ENCODE measurements at regions not wholly inside any gene's neighbourhood (a gene's known extent, or its start where the extent isn't known, plus 50 kb on each side); places are given as distances from the start of the nearest gene placed in this dataset.
"Not testable (repeated sequence)": the region's sequence is repeated elsewhere in the genome, so short reads cannot be mapped to it uniquely, and the experiment has no call there.

DNA sequence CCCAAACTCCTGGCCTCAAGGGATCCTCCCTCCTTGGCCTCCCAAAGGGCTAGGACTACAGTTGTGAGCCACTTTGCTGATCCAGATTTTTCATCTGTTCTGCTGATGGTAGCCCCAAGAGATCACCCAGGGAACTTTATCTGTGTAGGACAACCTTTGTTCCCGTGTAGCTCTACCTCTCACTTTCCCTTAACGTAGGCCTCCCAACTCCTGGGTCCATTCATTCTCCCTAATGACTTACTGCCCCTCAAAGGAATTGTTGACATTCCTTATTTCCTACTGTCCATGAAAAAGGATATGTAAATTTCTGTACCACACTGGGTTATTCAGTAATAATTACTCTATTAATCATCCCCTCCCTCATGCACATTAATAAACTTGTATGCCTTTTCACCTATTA lies 51.0 kb upstream of the PHF24 start:
- no peak for DNase-seq

DNA sequence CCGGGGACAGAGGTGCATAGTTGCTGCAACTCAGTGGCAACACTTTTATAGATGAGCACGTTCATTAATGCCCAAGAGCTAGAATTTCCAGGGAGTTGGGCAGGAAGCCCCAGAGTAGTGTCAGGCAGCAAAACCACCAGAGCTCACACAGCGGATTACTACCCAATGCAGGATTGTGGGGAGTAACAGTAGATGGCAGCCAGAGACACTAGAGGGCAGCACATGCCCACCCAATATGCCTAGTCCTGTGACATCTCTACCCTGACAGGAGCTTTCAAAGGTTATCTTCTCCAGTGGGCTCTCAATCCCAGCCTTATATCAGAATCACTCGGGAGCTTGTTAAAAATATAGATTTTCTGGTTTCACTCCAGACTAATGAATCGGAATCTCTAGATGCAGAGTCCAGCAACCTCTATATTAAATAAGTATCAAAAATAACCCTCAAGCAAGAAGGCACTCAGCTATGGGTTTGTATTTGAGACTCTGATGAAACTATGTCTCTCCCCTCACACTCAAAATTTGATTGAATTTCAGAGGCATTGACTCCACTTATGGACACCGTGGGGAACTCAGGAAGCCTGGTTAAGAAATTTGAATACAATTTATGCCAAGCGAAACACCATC lies 58.4 kb upstream of the PHF24 start:
- peak in 1 of 2 experiments; percentile 38 for DNase-seq

DNA sequence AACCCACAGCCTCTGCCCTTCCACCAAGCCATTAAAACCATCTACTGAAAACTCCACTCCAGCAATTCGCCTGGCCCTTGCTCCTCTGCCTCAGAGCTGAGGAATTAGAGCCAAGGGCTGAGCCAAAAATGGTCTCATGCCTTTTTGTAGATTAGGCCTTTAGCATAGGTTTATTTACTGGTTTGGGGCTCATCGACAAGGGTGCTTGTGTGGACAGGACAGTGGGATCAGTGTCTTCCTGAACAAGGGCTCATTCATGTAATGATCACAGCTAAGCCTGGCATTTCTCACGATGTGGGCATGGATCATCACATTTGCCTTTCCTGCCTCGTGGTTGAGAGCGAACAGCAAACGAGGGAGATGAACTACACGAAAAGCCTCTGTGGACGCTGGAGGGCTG lies 59.2 kb upstream of the PHF24 start:
- no peak for DNase-seq

DNA sequence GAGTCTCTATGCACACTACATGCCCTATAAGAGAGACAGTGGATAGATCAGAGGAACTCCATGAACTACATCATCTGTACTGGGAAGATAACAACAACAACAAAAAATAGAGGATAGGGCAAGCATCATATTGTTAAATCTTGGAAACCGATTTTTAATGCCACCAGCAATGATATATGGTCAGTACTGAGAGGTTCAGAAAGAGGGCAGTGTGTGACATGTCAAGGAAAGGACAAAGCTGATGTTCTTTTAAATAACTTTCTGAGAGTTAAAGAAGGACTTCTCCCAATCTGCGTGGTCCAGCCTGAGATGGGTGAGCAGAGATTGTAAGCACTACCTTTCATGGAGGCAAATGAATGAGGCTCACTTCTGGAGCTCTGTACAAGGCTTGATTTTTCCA lies 62.0 kb upstream of the PHF24 start:
- DNase-seq = no peak

DNA sequence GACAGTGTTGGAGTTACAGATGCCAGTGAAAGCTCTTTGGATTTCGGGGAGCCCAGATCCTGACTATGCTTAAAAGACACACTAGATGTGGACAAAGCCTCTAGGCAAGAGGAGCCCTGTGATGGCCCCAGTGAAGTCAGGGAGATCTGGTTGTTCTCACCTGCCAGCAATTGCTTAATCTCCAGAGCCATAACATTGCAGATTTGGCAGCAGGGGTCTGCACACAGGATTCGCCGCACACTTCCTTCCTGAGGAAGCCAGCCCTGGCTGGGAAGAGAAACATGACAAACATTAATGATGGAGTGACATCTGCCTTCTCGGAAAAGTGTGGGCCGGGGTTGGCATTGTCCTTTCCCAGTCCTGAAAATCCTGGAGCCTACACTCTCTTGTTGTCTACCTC lies 65.2 kb upstream of the PHF24 start:
- no peak for DNase-seq

DNA sequence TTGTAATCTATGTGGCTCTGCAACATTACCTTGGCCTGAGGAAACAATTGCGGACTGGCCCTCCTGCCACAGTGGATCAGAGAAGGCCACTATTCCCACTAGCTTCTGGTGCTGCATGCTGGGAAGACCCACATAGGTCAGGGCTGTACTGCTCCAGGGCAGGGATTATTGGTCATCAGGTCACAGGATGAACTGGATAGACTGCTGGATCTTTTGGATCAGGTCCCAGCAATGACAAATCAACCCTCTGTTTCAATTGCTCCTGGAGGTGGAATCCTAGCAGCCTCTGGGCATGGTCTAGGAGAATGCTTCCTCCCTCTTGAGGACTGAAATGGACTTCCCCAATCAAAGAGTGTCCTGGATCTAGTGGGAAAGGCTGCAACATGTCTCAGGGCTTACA lies 66.7 kb upstream of the PHF24 start:
- no peak for DNase-seq

DNA sequence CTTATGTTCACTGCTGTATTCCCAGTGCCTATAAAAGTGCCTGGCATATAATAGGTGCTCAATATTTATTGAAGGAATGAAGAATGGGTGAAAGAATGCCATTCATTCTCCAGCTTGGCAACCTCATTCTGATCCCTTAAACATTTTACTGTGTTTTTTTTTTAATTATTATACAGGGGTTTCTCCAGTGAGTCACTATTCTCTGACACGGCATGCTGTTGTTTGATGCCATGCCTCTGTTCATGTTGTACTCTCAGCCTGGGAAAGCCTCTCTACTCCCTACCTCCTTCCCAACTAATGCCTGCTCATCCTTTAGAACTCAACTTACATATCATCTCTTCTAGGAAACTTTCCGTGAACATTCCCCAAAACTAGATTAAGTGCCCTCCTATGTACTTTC lies 70.2 kb upstream of the PHF24 start:
- no peak for DNase-seq

DNA sequence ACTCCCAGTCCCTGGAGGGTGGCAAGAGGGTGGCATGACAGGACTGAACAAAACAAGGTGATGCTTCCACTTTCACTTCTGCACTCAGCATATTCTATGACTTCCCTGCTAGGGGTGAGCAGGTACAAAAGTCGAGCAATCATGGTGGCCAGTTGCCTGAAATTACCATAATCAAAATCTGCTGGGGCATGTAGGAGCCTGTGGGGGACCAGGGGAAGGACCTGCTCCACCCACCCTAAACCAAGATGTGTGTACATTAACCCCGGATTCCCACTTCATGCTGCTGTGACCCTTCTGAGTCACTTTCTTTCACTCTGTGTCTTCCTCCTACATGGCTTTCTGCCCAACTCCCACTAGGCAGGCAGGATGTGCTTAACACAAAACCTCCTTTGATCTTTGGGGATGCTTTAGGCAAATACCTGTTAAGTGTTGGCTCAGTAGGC lies 73.3 kb upstream of the PHF24 start:
- DNase-seq = no peak

DNA sequence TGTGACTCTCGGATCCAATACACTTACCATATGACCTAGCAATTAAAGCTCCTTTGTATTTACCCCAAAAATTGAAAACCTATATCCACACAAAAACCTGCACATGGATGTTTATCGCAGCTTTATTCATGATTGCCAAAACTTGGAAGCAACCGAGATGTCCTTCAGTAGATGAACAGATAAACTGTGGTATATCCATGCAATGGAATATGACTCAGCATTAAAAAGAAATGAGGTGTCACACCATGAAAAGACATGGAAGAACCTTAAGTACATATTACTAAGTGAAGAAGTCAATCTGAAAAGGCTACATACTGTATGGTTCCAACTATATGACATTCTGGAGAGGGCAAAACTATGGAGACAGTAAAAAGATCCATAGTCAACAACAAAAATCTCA lies 82.0 kb upstream of the PHF24 start:
- DNase-seq = no peak

DNA sequence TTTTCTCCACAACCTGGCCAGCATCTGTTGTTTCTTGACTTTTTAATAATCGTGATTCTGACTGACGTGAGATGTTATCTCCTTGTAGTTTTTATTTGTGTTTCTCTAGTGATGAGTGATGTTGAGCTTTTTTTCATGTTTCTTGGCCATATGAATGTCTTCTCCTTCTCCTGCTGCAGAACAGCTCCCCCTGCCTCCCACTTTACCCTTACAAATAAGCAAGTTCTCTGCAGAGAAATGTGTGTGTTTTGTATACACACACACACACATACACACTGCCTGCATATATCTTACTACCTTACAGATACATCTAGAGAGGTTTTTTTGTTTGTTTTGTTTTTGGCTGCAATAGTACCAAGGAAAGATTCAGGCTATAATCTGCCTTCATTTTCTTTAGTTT lies 88.7 kb upstream of the PHF24 start:
- no peak for DNase-seq

DNA sequence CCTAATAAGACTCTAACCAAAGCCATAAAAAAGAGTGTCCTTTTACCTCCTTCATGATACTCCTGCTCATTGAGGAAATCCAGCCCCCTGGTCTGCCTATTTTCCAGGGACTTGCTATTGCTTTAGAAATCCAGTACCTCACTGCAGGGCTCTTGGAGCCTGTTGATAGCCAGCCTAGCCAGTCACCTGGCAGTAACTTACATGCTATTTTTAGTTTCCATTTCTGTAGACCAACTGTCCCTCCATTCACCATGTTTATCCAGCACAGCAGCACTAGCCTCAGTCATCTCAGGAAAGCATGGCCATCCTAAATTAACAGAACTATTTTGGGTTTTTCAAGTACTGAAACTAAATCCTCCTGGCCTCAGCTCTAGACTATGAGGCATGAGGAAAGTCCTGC lies 91.5 kb upstream of the PHF24 start:
- DNase-seq = no peak

DNA sequence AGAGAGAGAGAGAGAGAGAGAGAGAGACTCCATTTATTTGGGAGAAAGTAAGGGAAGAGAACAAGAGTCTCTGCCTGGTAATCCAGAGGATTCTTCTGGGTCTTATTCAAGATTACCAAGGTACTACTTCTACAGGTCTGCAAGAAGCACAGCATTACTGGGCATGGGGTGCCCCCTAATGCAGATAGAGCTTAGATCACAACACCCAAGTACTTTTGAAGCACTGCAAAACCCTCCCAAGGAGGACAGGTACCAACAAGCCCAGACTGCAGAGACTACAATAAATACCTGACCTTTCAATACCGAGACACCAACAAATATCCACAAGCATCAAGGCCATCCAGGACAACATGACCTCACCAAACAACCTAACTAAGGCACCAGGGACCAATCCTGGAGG lies 94.7 kb upstream of the PHF24 start:
- DNase-seq = no peak

DNA sequence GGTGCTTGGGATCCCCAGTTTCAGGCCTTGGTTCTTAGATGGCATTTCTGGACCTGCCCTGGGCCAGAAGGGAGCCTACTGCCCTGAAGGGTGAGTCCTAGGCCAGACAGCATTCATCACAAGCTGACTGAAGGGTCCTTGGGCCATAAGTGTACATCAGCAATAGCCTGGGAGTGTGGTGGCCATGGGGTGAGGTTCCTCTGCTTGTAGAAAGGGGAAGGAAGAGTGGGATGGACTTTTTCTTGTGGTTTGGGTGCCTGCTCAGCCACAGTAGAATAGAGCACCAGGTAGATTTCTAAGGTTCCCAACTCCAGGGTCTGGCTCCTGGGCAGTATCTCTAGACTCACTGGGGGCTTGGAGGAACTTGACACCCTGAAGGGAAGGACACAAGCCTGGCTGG lies 95.2 kb upstream of the PHF24 start:
- DNase-seq = no peak

DNA sequence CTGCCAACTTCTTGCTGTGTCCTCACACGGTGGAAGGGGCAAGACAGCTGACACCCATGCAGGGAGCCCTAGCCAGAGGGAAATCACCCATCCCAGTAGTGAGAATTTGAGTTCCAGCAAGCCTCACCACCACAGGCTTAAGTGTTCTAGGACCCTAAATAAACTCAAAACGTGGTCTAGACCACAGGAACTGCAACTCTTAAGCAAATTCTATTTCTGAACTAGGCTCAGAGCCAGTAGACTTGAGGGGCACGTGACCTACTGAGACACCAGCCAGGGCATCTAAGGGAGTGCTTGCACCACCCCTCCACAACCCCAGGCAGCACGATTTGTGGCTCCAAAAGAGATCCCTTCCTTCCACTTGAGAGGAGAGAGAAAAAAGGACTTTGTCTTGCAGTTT lies 96.0 kb upstream of the PHF24 start:
- no peak for DNase-seq

DNA sequence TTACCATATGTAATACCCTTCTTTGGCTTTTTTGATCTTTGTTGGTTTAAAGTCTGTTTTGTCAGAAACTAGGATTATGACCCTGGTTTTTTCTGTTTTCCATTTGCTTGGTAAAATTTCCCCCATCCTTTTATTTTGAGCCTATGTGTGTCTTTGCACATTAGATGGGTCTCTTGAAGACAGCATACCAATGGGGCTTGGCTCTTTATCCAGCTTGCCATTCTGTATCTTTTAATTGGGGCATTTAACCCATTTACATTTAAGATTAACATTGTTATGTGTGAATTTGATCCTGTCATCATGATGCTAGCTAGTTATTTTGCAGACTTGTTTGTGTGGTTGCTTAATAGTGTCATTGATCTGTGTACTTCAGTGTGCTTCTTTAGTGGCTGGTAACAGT lies 103.1 kb upstream of the PHF24 start:
- not testable (repeated sequence) for DNase-seq

DNA sequence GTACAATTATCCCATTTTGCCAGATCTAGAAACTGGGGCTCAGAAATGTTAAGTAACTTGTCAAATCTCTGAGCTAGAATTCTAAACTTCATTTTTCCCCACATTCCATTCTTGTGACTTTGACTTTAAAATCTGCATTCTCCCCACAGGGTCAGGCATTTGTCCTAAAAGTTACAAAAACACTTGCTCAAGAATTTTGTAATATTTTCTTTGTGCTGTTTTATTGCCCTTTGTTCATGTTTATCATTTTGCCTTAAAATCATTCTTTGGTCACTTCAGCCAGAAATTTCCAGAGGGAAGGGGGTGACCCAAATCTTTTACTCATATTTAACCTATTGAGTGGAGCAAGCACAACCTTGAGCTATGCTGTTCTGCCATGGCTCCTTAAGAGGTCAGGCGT lies 120.1 kb upstream of the CCL21 start:
- no peak for DNase-seq

DNA sequence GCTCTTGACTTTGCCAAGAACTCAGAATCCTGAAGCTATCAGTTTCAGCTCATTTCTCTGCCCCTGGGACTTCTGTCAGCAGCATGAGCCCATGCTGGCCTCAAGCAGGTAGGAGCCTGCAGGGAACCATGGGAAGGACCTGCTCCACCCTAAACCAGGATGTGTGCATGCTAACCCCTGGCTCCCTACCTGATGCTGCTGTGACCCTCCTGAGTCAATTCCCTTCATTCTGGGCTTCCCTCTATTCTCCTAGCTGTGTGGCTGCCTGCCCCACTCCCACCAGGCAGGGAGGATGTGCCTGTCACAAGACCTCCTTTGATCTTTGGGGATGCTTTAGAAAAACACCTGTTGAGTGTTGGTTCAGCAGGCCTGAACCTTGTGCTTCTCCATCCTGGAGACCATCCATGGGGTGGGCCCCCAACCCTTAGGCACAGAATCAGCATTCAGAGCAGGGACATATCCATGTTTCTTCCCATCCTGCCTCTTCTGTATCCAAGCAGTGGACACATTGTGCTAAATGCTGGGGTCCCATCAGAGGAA lies 117.1 kb upstream of the CCL21 start:
- DNase-seq = no peak

DNA sequence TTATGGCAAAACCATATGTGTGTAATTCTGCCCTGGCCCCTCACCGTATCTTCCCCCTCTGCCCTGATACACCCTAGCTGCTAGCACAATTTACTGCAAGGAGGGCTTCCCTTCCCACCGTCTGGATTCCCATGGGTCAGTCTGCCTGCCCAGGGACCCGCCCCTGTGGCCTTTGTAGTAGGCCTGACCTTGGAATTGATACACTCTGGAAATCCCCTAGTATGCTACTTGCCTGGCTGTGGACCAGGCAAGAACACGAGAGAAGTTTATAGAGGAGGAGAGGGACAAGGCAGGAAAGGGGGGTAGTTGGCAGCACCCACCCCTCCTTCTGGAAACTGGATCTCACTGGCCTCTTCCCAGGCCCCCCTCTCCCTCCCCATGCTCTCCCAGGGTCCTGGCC lies 115.8 kb upstream of the CCL21 start:
- no peak for DNase-seq

DNA sequence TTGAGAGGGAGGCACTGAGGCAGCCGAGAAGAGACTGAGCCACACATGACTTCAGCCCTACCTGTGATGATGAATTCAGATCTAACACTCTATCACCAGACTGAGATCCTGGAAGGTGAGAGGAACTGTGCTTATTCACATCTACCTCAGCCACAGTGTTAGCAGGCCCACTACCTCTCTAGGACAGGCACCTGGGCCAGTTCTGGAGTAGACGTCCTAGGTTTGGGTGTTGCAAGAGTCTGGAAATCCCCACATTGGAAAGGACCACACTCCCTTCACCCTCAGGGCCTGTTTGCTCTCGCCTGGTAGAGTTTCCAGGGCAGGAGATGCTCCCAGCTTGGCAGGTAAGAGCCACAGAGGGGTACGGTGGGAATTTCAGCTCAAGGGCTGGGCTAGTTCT lies 113.8 kb upstream of the CCL21 start:
- no peak for DNase-seq

DNA sequence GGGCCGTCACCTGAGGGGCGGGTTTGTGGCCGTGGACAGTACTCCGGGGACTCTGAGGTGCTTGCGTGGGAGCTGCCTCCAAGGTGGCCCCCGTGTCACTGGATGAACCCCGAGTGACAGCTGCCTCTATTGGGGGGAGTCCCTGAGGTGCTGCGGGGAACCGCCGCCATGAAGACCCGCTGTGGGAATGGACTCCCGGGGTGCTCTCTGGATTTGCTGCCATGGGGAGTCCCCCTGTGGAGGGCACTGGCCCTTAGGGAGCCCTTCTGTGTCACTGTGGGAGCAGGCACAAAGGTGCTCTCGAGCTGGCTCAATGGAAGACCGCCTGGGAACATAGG lies 100.2 kb upstream of the CCL21 start:
- DNase-seq = no peak

DNA sequence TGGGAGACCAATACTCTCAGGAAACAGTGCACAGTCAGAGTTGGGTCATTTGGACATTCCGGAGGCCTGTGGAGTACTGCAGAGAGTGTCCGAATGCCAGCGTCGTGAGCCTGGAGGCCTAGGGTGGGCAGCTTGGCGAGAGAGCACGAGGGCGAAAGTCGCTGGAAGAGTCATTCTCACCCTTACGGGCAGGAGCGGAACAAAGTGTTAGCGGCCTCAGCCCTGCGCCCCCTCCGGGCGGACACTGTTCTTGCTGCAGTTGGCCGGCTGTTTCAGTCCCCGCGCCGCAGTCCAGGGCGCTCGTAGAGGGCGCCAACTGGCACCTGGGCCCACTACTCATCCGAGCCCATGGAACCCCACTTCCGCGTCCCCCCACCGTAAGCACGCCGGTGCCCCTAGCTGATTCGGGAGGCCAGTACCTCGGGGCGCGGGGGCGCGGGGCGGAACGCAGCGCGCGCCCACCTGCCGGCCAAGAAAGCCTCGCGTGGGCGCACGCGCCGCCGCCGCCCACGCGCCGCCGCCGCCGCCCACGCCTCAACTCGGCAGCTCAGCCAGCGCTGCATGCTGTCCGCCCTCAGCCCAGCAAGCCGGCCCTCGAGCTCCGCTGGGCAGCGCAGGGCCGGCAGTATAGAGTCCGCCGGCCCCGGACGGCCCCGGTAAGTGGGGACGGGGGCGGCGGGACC lies 99.7 kb upstream of the CCL21 start:
- DNase-seq = no peak

DNA sequence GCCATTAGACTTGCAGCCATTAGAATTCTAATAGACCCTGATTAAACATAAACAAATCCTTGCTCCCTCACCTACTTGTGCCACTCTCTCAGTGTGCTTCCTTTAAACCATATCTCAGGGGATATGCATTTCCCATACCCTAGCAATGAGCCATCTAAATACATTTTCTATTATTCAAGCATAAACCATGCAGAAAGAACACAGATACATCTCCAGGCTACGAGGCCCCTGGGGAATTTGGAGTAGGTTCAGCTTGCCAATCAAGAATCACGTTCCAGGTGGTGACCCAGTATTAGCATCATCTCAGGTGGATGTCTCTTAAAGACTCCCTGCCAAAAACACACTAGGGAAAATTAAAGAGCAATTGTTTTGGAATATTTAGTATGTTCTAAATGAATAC lies 93.0 kb upstream of the CCL21 start:
- DNase-seq = no peak

DNA sequence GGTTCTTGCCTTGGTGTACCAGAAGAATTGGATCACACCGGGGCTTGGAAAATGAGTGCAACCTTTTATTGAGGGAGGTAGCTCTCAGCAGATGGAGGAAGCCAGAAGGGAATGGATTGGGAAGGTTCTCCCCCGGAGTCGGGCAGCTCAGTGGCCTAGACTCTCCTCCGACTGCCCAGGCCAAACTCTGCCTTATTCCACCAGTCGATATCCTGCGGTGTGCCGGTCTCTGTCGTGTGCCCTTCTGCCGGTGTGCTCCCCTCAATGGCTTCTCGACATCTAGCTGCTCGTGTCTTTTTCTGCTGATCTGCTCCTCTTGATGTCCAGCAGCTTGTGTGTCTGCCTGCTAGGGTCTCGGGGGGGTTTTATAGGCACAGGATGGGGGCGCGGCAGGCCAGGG lies 87.4 kb upstream of the CCL21 start:
- no peak for DNase-seq

DNA sequence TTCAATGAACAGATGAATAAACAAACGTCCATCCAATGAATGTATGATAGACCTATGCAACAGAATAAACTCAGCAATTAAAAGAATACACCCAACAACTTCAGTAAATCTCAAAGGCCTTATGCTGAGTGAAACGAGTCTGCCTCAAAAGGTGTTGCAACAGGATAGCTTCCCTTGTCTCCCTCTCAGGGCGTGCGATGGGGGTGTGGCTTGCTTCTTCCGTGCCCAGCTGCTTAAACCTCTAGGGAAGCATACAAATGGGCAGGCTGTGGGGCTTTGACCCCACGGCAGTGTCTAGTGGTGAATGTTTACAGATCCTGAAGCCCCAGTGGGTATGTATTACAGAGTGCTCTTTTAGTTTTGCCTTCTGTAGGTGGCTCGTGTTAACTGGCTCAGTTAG lies 87.0 kb upstream of the CCL21 start:
- no peak for DNase-seq

DNA sequence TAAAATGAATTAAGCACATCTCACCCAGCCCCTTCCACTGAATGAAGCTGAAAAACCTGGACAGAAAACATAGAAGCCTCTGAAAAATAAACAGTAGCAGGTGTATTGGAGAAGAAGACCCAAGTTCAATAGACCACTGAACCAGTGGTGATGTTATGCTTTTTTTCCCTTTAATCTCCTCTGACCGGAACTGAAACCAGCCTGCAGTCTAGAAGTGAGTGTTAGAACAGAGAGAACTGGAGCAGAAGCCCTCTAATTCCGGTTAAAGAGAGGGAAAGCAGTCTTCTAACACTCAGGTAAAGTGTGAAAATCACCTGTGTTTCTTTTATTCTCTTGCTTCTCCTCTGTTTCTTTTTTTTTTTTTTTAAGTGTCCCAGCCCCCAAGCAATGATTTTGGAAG lies 83.5 kb upstream of the CCL21 start:
- no peak for DNase-seq

All from cerebellar nuclear complex (tissue), 1 donor.